ENCODE measurements at regions not wholly inside any gene's neighbourhood (a gene's known extent, or its start where the extent isn't known, plus 50 kb on each side); places are given as distances from the start of the nearest gene placed in this dataset.
"Not testable (repeated sequence)": the region's sequence is repeated elsewhere in the genome, so short reads cannot be mapped to it uniquely, and the experiment has no call there.

GRCh38 chr11:112599856-112600533 lies 339.3 kb upstream of the PLET1 start:
- DNase-seq, result no peak

- no peak for DNase-seq
These were observed 344.5 kb upstream of the PLET1 start for GRCh38 chr11:112605093-112605666.

DNA sequence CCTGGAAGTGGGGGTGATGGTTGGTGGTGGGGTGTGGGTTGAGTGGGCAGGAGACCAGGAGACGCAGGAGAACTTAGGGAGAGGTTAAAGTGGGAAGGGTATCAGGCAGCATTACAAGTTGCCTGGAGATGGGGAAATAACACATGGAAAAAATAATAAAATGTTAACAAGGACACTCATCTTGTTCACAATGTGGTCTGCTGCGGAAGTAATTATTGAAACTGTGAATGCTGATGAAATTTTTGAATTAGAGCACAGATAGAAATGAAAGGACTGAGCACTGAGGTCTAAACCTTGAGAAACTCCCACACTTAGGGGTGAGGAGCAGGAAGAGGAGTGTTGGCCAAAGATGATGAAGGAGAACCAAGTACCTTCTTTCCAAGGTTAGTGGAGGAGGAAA lies 346.0 kb upstream of the PLET1 start:
- DNase-seq, result no peak

- DNase-seq, result no peak
These were observed 347.8 kb upstream of the PLET1 start for GRCh38 chr11:112608509-112608908.

DNA sequence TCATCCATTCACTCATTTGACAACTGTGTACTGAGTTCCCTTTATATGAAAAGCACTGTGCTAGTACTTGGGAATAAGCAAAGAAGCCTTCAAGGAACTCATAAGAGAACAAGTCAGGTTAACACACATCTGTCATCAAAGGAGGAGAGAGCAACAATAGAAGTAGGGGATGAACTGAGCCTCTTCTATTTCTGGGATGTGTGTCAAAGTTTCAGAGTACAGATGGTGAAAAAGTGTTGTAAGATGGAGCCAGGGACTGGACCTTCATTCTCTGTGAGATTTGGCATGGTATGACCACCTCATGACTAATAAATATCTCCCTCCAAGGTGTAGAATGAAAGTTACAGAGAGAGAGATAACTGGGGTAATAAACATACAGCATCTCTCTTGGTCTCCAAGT lies 349.8 kb upstream of the PLET1 start:
- DNase-seq, result no peak

DNA sequence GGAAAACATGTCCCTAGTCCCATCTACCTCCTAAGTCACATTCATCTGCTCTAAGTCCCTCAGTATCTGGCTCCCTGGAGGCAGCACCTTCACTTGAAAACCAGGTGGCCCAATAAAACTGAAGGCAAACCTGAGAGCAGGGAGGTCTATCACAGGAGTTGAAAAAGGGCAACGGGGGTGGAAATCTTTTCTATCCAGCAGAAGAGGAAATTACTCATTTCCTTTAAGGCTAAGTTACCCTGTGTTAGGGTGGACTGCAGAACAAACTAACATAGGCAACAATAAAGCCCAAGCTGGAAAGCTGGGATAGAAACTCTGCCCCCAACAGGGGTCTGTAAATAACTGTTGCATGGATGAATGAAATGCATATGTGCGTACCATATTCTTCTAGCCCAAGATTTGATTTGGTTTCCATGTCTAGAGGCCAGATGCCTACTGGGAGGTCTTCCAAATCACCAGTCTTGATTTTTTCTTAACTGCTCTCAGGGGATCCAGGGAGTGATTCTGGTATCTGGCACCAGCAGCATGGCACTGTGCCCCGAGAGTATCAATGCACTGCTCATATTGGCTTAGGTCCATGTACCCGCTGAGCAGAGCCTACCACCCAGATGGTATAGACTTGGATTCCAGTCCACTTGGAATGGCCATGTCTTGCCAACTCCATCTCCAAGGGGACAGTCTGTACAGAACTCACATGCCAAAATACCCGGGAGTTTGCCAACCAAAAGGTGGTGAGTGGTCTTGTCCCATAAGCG lies 350.0 kb upstream of the NCAM1 start:
- peak; percentile 100 for DNase-seq

- DNase-seq, result no peak
These were observed 349.4 kb upstream of the NCAM1 start for GRCh38 chr11:112611771-112612170.

DNA sequence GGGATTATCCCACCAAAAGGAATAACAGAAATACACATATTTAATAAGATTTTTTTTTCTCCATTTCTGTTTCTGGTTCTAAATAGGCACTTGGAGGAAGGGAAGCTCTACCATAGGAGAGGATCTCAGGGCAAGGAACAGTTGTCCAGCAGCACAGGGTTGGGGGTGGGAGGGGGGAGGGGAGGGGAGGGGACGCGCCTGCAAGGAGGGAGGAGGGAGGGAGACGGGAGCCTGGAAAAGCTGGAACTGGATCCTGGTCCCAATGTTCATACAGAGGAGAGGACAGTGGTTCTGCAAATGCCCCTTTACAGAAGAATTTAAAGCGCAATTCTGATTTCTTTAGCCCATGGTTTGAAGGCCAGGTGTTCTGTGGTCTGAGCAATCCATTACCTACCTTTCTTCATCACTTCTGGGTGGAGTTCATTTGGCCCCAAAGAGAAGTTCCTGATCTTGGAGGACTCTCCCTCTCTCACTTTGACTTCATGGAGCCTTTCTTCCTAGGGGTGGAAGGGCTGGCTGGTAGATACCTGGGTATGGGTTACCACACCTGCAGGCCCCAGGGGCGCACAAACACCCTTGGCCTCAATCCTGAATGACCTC lies 348.9 kb upstream of the NCAM1 start:
- no peak for DNase-seq

- peak; percentile 30 for DNase-seq
These were observed 347.9 kb upstream of the NCAM1 start for GRCh38 chr11:112613051-112613972.

GRCh38 chr11:112614605-112615004 lies 346.6 kb upstream of the NCAM1 start:
- DNase-seq, result no peak

DNA sequence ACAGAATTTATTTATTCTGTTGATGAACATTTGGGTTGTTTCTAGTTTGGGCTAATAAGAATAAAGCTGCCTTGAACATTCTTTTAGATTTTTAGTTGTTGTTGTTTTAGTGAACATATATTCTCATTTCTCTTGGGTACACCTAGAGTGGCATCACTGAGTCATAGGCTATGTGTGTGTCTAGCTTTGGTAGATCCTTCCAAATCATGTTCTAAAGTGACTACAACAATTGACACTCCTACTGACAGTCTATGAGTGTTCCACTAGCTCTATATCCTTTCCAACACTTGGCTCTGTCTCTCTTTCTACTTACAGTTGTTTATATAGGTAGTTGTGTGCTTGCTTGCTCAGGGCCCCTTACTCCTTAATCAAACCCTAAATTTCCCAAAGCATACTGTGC lies 346.0 kb upstream of the NCAM1 start:
- no peak for DNase-seq

- no peak for DNase-seq
These were observed 345.3 kb upstream of the NCAM1 start for GRCh38 chr11:112615891-112616290.

GRCh38 chr11:112616327-112617097 lies 344.7 kb upstream of the NCAM1 start:
- DNase-seq, result no peak

GRCh38 chr11:112617098-112617425 lies 344.2 kb upstream of the NCAM1 start:
- DNase-seq, result no peak

DNA sequence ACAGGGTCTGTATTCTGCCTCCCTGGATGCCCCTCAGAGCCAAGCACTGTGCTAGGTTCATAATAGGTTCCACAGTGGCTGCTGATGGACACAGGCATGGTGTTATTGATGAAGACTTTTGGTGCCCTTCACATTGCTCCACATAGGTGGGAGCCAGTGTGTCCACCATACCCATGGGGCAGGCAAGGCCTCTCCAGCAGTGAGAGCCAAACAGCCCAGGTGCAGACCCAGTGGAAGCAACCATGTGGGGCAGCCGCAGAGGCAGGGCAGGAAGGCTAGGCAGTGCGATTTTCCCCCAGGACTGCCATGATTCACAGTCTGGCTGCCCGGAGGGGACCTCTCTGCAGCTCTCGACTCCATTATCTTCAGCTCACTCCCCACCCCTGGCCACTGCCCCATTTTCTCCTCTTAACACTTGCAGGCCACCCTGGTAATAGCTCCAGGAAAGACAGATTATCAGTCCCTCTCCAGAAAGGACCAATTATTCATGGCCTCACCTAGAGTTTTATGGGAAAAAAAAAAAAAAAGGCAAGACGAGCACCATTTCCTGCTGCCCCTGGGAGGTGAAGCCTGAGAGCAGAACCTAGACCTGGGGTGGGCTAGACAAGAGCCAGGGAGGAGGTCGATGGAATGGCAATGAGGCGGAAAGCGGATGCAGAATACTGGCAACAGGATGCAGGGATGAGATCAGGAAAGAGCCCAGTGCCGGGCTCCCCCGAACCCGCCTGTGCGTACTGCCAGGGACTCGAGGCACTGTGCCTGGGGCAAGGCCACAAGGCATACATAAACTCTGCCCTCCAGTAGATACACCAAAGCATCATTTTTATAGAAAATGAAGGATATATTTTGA lies 343.0 kb upstream of the NCAM1 start:
- DNase-seq, result no peak

DNA sequence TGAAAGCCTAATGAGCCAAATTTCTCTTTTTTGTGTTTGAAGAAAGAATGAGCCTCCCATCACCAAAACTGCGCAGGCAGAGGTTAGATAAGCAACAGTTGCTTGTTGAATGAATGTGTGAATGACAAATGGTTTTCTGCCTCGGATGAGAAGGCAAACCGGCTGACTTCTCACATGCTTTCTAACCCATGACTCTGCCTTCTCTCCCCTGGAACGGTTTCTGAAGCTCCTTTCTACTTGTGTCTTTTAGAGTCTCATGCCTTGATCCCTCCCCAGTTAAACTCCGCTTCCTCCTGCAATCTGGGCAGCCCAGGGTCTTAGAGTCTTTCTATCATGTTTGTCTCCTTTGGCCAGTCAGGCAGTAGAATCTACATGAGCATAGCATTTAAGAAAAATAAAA lies 342.1 kb upstream of the NCAM1 start:
- DNase-seq, result no peak

- no peak for DNase-seq
These were observed 340.4 kb upstream of the NCAM1 start for GRCh38 chr11:112620621-112621394.

- DNase-seq, result no peak
These were observed 338.2 kb upstream of the NCAM1 start for GRCh38 chr11:112623057-112623456.

DNA sequence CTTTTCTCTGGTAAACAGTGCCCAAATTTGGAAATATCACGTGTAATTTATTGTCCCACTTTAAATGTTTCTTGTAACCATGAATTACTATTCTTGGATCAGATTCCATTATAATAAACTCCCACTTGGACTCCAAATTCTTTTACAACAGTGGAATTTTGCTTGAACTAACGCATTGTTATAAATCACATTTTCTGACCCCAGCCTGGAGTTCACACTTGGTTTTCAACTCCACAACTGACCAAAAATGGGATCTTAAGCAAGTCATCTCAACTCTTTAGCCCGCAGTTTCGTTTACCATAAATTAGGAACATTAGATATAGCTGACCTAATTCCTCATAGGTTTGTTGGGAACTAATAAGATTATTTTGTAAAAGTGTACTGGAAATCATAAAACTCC lies 336.8 kb upstream of the NCAM1 start:
- no peak for DNase-seq

DNA sequence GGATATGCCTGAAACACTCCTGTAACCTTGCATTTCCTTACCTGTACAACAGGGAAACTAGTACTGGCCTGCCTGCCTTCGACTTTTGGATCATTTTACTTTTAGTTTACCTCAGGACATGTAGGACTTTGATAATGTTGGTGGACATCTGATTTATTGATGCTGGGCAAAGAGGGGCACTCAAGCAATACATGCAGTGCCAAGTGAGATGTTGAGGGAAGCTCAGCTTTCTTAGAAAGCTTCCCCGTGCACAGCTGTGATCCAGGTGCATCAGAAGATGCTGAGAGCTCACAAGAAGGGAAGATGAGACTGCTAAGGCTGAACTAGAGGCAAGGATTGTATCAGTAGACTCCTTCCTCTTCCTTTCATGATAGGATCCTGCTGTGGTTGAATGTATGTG lies 336.2 kb upstream of the NCAM1 start:
- not testable (repeated sequence) for DNase-seq

Measured in NCI-H2171 treated with DMSO at 0.1 percent for 48 hours (cell line).